Retinal pigment epithelial cell (primary cell): ENCODE measurements at regions not wholly inside any gene's neighbourhood (a gene's known extent, or its start where the extent isn't known, plus 50 kb on each side); places are given as distances from the start of the nearest gene placed in this dataset.

ENCODE experiments used
- DNase-seq: peaks from one replicate; pipeline ENCODE4 v3.0.0-alpha.2; 2010; ENCODE audit warnings: low read depth
- H3K4me3 ChIP-seq: 2 replicates; pipeline ENCODE4 v1.5.1; 2011; ENCODE audit warnings: mild to moderate bottlenecking, low read length, control low read depth, moderate library complexity
- CTCF ChIP-seq: conservative IDR thresholded peaks from 2 replicates; pipeline ENCODE4 v1.5.1; 2011; ENCODE audit warnings: low read depth, low read length, control low read depth, inconsistent platforms

DNA sequence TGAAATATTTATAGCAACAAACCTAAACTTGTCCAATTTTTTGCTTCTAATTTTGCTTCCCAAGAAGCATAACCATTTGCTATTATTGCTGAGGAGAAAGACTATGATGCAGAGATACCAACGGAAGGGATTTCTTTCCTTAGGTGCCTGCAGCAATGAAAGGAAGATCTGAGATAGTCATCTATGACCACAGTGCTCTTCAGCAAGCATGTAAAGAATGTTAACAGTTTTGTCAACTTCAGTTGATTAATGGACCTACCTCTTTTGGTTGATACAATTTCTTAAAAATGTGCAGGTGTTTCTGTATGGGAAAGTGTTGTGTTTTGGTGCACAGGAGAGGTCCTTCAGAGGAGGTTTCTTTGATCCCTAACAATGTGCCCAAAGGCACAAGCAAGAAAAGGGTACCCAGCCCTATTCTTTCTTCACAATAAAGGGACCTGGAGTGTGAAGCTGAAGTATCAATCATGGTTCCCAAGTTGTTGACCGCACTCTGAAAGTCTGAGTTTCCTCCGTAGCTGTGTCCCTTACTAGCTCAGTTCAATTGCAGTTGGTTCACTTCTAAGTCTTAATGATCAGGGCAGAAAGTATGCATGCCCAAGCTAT lies 307.7 kb upstream of the KCNH8 start:
- TF ChIP-seq CTCF = no peak
- H3K4me3 ChIP-seq = no peak overlapping the region
- DNase-seq = no peak

- TF ChIP-seq CTCF = no peak
- DNase-seq = no peak
- no peak overlapping the region for H3K4me3 ChIP-seq
Measured at GRCh38 chr3:18838758-18839157, 309.6 kb upstream of the KCNH8 start.

DNA sequence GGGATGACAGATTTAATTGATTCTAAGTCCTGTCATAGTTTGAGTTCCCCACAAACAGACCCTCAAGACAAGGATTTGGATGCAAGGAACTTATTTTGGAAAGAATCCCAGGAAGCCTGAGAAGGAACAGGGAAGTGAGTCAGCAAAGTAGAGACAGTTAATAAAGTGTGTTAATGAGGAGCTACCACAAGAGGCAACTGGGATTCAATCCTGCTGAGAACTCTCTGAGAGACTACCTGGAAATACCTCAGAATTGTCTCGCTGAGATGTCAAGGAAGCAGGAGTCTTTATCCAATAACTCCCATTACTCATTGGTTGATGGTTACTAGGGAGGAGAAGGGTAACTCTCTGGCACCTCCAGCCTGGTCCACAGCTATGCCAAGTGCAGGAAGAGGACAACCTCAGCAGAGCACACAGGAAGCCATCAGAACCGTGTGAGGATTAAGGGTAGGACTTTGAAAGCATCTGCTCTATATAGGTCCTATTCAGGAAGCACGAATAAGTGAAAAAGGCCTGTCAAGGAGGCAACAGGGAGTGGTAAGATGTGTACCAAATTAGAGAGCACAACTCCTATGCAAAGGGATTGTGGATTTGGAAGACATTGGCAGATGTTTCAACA lies 311.1 kb upstream of the KCNH8 start:
- no peak for DNase-seq
- H3K4me3 ChIP-seq = no peak overlapping the region
- TF ChIP-seq CTCF = no peak

- no peak for DNase-seq
- H3K4me3 ChIP-seq = no peak overlapping the region
- no peak for TF ChIP-seq CTCF
Measured at GRCh38 chr3:18835021-18835420, 313.3 kb upstream of the KCNH8 start.

DNA sequence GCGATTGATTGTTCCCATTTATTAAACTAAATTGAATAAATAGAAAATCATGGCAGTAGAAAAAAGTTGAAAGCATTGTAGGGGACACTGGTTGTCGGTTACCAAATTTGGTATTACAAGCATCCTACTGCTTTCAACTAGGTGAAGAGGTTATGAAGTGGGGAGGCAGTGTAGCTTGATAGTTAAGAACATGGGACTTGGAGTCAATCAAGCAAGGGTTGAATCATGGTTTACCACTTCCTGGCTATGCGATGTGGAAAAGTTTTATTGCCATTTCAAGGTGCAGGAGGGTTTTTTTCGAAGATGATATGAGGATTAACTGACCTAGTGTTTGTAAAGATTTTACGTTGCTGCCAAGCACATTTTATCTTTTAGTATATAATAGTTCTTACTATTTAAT lies 318.2 kb upstream of the KCNH8 start:
- no peak for TF ChIP-seq CTCF
- no peak overlapping the region for H3K4me3 ChIP-seq
- no peak for DNase-seq

DNA sequence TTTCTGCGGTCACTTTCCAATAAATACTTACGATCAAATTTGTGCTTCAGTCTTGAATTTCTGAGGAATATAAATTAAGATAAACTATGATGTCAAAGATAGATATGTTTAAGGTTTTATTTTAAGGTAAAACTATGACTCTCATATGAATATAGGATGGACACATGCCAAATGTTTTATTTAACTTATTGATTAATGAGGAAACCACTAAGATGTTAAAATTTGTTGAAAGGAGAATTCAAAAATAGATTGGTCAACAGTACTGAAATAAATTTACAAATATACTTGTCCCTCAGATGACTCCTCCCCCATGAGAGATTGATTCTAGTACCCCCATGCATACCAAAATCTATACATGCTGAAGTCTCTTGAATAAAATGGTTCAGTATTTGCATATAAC lies 319.7 kb upstream of the KCNH8 start:
- no peak for DNase-seq
- no peak overlapping the region for H3K4me3 ChIP-seq
- no peak for TF ChIP-seq CTCF

- no peak overlapping the region for H3K4me3 ChIP-seq
- no peak for TF ChIP-seq CTCF
- DNase-seq = no peak
Measured at GRCh38 chr3:18827664-18828063, 320.6 kb upstream of the KCNH8 start.
